Testis (tissue), 2 donors: ENCODE measurements at regions not wholly inside any gene's neighbourhood (a gene's known extent, or its start where the extent isn't known, plus 50 kb on each side); places are given as distances from the start of the nearest gene placed in this dataset.

Experiments used
- POLR2A ChIP-seq: fragments of 450-650 bp; IDR thresholded peaks from one replicate; pipeline ENCODE4 v1.6.1; 2017; ENCODE audit warnings: antibody characterized with exemption, mild to moderate bottlenecking, moderate library complexity
- TF ChIP-seq, protein P1 (sequence below), 3 experiments: fragments of 450-650 bp in 2 of 3; fragments of 200-600 bp in 1 of 3; sonication (generic) in 1 of 3; IDR thresholded peaks; one replicate each; pipeline ENCODE4 v1.5.1; 2016 to 2019; ENCODE audit warnings: antibody characterized with exemption in 3 of 3, mild to moderate bottlenecking in 2 of 3, moderate library complexity in 1 of 3

DNA sequence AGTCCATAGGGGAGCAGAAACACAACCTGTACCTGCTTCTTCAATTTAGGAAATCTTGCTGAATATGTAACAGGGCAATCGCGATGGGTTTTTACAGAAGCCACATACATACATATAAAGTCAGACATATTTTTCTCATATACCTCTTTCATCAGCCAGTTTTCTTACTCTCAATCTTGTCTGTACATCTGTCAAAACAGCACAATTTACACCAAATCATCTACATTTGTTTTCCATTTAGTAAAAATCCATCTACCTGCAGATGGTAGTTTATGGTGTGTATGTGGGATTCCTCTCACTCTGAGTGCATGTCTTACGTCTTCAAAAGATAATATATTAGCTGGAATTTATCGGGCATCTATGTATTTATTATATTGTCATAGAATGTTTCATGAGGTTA lies 208.7 kb downstream of the ZPLD1 start:
- no peak for TF ChIP-seq POLR2A
- TF ChIP-seq, protein P1, sequence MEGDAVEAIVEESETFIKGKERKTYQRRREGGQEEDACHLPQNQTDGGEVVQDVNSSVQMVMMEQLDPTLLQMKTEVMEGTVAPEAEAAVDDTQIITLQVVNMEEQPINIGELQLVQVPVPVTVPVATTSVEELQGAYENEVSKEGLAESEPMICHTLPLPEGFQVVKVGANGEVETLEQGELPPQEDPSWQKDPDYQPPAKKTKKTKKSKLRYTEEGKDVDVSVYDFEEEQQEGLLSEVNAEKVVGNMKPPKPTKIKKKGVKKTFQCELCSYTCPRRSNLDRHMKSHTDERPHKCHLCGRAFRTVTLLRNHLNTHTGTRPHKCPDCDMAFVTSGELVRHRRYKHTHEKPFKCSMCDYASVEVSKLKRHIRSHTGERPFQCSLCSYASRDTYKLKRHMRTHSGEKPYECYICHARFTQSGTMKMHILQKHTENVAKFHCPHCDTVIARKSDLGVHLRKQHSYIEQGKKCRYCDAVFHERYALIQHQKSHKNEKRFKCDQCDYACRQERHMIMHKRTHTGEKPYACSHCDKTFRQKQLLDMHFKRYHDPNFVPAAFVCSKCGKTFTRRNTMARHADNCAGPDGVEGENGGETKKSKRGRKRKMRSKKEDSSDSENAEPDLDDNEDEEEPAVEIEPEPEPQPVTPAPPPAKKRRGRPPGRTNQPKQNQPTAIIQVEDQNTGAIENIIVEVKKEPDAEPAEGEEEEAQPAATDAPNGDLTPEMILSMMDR (IDR thresholded peaks at IDR 0.05), result no peak
